Tibial artery (tissue), 4 donors: ENCODE measurements at regions not wholly inside any gene's neighbourhood (a gene's known extent, or its start where the extent isn't known, plus 50 kb on each side); places are given as distances from the start of the nearest gene placed in this dataset.

ENCODE experiments used
- DNase-seq, 2 donors: peaks; one replicate each; pipeline ENCODE4 v3.0.0-alpha.2; 2019
- H3K27ac ChIP-seq, 2 donors: fragments of 200-600 bp; sonication (generic) in 1 of 2; 1 replicate in 1 of 2; 2 replicates in 1 of 2; pipeline ENCODE4 v1.5.1; 2018 to 2019; ENCODE audit warnings: mild to moderate bottlenecking in 1 of 2
- H3K27me3 ChIP-seq, 2 donors: fragments of 200-600 bp; sonication (generic) in 1 of 2; one replicate each; pipeline versions ENCODE4 v1.5.1 to v1.6.0; 2016 to 2019
- H3K36me3 ChIP-seq, 3 donors: fragments of 200-600 bp; sonication (generic) in 2 of 3; one replicate each; pipeline ENCODE4 v1.5.1; 2016 to 2019; ENCODE audit warnings: mild to moderate bottlenecking in 2 of 3
- H3K4me1 ChIP-seq, 4 donors: fragments of 200-600 bp; sonication (generic) in 2 of 4; 1 replicate in 3 of 4; 2 replicates in 1 of 4; pipeline ENCODE4 v1.5.1; 2016 to 2019
- H3K4me3 ChIP-seq, 2 donors: fragments of 200-600 bp; sonication (generic) in 1 of 2; 1 replicate in 1 of 2; 2 replicates in 1 of 2; pipeline ENCODE4 v1.5.1; 2018 to 2019; ENCODE audit warnings: mild to moderate bottlenecking in 2 of 2
- H3K9me3 ChIP-seq, 3 donors: fragments of 200-600 bp; sonication (generic) in 1 of 3; one replicate each; pipeline ENCODE4 v1.5.1; 2016 to 2019
- intact Hi-C: fragments of 100-400 bp; cut with DNase I; formaldehyde crosslinking; loops from one replicate; pipeline ENCODE4 v1.15.0; 2023; ENCODE audit warnings: low total_unique reads
- TF ChIP-seq, protein P1 (sequence below), 2 experiments: fragments of 200-600 bp in 1 of 2; fragments of 450-650 bp in 1 of 2; IDR thresholded peaks; one replicate each; pipeline ENCODE4 v1.5.1; 2017 to 2019; ENCODE audit warnings: antibody characterized with exemption in 2 of 2, mild to moderate bottlenecking in 1 of 2, moderate library complexity in 1 of 2

DNA sequence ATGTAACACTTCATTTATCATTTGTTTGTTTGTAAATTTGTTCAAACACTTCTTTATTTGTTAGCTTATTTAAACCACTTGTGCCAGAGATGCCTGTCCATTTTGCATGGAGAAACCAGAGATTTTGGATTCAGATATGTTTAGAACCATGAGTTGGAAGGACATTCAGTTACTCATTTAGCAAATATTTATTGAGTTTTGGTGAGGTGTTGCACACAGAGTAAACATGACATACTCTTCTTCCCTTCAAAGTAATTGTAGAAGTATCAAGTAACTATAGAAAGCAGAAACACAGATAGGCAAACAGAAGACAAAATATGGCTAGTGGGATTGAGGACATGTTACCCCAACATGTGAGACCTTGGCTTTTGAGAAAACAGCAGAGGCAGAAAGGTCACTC is 136.8 kb upstream of the USP25 start:
- no peak for DNase-seq
- Histone ChIP-seq H3K9me3 (no peaks in the 10 kb centered on the region), H3K27me3 (no peaks in the 10 kb centered on the region), H3K36me3 (no peaks in the 10 kb centered on the region), H3K4me3 (no peak overlapping the region), H3K4me1 (no peaks in the 10 kb centered on the region), H3K27ac (no peak overlapping the region)
- TF ChIP-seq, protein P1, sequence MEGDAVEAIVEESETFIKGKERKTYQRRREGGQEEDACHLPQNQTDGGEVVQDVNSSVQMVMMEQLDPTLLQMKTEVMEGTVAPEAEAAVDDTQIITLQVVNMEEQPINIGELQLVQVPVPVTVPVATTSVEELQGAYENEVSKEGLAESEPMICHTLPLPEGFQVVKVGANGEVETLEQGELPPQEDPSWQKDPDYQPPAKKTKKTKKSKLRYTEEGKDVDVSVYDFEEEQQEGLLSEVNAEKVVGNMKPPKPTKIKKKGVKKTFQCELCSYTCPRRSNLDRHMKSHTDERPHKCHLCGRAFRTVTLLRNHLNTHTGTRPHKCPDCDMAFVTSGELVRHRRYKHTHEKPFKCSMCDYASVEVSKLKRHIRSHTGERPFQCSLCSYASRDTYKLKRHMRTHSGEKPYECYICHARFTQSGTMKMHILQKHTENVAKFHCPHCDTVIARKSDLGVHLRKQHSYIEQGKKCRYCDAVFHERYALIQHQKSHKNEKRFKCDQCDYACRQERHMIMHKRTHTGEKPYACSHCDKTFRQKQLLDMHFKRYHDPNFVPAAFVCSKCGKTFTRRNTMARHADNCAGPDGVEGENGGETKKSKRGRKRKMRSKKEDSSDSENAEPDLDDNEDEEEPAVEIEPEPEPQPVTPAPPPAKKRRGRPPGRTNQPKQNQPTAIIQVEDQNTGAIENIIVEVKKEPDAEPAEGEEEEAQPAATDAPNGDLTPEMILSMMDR (IDR thresholded peaks at IDR 0.05): no peak
- intact Hi-C loops: no loop called here

DNA sequence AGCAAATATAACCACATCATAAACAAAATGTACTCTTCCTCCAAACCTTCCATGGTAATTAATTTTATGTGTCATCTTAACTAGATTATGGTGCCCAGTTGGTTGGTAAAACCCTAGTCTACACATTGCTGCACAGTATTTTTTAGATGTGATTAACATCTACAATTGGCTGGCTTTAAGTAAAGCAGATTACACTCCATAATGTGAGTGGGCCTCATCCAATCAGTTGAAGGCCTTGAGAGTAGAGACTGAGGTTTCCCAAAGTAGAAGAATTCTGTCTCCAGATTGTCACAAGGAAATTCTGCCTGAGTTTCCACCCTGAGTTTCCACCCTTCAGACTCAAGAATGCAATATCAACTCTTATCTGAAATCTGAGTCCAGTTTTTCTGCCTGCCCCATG is 128.4 kb upstream of the USP25 start:
- no peaks in the 10 kb centered on the region for H3K9me3 ChIP-seq
- TF ChIP-seq, protein P1 (IDR thresholded peaks at IDR 0.05): no peak
- H3K36me3 ChIP-seq: no peaks in the 10 kb centered on the region
- no peak overlapping the region for H3K4me3 ChIP-seq
- DNase-seq: no peak
- H3K4me1 ChIP-seq: no peaks in the 10 kb centered on the region
- intact Hi-C loops: no loop called here
- no peaks in the 10 kb centered on the region for H3K27me3 ChIP-seq
- no peak overlapping the region for H3K27ac ChIP-seq

DNA sequence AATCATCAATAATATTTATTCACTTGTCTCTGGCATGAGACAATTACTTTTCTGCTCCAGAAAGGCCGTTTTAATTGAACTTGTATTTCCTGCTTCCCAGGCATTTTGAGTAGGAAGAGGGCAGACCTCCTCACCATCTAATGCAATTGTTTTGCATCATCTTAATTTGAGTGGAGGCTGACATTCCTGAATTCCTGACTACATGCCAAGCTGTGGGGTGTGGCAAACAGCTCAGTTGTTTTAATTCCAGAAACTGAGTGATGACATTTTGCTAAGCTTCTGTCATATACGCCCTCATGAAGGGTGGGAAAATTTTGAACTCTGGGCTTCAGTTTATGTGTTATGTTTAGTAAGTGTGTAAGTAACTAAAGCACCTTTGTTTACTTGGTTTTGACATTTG is 125.4 kb upstream of the USP25 start:
- TF ChIP-seq, protein P1 (IDR thresholded peaks at IDR 0.05): no peak
- Histone ChIP-seq H3K27me3 (no peaks in the 10 kb centered on the region), H3K27ac (no peak overlapping the region), H3K4me3 (no peak overlapping the region), H3K36me3 (no peaks in the 10 kb centered on the region), H3K9me3 (no peaks in the 10 kb centered on the region), H3K4me1 (no peaks in the 10 kb centered on the region)
- intact Hi-C loops: no loop called here
- no peak for DNase-seq

DNA sequence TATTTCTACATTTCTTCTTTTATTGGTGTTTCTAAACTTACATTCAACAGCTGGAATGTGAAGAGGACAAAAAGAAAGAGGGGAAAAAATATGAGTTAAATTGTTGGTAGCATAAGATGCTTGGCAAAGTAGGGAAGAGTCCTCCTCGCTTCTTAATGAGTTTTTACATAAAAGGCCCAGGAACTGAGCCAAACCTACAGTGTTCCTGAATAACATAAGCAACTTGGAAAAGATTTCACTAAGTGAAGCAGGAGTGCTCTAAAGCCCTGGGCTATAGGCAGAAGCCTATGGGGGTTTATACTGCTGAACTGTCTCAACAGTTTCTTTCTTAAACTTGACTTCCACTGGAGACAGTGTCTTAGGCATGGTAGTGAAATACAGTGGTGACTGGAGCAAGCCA is 115.0 kb upstream of the USP25 start:
- no peaks in the 10 kb centered on the region for H3K36me3 ChIP-seq
- peaks cover 0 to 4% (median 0%) of the 10 kb centered on the region in 4 donors for H3K4me1 ChIP-seq
- H3K4me3 ChIP-seq: no peak overlapping the region
- intact Hi-C loops: no loop called here
- H3K27me3 ChIP-seq: no peaks in the 10 kb centered on the region
- TF ChIP-seq, protein P1 (IDR thresholded peaks at IDR 0.05): no peak
- peaks cover 0 to 4% (median 0%) of the 10 kb centered on the region in 3 donors for H3K9me3 ChIP-seq
- DNase-seq: no peak
- no peak overlapping the region for H3K27ac ChIP-seq

DNA sequence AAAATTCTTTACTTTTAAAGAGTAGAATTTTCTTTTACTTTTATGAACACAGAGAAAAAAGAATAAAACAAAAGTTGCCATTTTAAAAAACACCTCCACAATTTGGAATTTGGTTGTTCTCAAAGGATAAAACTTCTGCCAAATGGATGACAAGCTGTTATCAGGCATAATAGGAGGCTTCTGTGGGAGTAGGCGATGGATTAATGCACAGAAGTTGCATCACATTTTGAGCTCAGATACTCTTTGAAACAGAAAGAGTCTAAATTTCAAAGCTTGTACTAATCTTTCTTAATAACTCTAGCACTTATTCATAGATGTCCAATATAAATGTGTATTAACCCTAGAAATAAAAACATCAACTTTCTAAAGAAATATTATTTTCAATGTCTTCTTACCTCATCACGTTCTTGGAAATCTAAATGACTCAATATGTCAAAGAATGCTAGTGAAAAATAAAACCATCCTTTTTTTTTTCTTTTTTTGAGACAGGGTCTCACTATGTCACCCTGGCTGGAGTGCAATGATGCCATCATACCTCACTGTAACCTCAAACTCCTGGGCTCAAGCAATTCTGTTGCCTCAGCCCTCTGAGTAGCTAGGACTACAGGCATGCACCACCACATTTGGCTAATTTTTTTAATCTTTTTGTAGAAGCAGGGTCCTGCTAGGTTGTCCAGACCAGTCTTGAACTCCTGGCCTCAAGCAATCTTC is 112.8 kb upstream of the USP25 start:
- no peaks in the 10 kb centered on the region for H3K27me3 ChIP-seq
- no peak overlapping the region for H3K27ac ChIP-seq
- peaks cover 0 to 4% (median 0%) of the 10 kb centered on the region in 3 donors for H3K9me3 ChIP-seq
- peaks cover 0 to 4% (median 0%) of the 10 kb centered on the region in 4 donors for H3K4me1 ChIP-seq
- intact Hi-C loops: no loop called here
- no peak overlapping the region for H3K4me3 ChIP-seq
- no peak for DNase-seq
- no peaks in the 10 kb centered on the region for H3K36me3 ChIP-seq
- TF ChIP-seq, protein P1 (IDR thresholded peaks at IDR 0.05): no peak
